ENCODE measurements at regions not wholly inside any gene's neighbourhood (a gene's known extent, or its start where the extent isn't known, plus 50 kb on each side); places are given as distances from the start of the nearest gene placed in this dataset.

GRCh38 chr5:121171834-121172233 is 679.8 kb upstream of the FTMT start:
- TF ChIP-seq CTCF (IDR thresholded peaks at IDR 0.05) (no peak), POLR2A (IDR thresholded peaks at IDR 0.05) (no peak), POLR2AphosphoS5 (IDR thresholded peaks at IDR 0.05) (no peak)
